ENCODE measurements at regions not wholly inside any gene's neighbourhood (a gene's known extent, or its start where the extent isn't known, plus 50 kb on each side); places are given as distances from the start of the nearest gene placed in this dataset.

DNA sequence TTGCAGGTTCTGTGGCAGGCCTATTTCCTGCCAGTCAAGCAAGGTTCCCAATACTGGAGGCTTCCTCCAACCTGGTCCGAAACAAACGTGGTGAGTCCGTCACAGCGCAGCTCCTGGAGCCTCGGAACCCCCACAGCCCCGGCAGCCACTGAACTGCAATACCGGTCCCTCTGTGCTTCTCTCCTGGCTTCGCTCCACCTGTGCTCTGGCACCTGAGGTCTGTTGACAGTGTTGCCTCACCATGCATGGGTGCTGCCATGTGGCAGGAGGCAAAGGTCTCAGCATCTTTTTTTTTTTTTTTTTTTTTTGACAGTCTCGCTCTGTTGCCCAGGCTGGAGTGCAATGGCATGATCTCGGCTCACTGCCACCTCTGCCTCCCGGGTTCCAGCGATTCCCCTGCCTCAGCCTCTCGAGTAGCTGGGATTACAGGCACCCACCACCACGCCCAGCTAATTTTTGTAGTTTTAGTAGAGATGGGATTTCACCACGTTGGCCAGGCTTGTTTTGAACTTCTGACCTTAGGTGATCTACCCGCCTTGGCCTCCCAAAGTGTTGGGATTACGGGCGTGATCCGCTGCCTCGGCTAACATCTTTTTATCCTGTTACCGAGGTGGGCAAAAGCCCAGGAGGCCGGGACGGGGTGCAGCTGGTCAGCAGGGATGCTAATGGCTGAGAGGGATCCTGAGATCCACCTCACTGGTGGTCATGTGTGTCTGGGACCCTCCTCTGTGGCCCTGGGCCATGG is 57.1 kb upstream of the RNU6ATAC start (continued):
- TF ChIP-seq, protein P1, sequence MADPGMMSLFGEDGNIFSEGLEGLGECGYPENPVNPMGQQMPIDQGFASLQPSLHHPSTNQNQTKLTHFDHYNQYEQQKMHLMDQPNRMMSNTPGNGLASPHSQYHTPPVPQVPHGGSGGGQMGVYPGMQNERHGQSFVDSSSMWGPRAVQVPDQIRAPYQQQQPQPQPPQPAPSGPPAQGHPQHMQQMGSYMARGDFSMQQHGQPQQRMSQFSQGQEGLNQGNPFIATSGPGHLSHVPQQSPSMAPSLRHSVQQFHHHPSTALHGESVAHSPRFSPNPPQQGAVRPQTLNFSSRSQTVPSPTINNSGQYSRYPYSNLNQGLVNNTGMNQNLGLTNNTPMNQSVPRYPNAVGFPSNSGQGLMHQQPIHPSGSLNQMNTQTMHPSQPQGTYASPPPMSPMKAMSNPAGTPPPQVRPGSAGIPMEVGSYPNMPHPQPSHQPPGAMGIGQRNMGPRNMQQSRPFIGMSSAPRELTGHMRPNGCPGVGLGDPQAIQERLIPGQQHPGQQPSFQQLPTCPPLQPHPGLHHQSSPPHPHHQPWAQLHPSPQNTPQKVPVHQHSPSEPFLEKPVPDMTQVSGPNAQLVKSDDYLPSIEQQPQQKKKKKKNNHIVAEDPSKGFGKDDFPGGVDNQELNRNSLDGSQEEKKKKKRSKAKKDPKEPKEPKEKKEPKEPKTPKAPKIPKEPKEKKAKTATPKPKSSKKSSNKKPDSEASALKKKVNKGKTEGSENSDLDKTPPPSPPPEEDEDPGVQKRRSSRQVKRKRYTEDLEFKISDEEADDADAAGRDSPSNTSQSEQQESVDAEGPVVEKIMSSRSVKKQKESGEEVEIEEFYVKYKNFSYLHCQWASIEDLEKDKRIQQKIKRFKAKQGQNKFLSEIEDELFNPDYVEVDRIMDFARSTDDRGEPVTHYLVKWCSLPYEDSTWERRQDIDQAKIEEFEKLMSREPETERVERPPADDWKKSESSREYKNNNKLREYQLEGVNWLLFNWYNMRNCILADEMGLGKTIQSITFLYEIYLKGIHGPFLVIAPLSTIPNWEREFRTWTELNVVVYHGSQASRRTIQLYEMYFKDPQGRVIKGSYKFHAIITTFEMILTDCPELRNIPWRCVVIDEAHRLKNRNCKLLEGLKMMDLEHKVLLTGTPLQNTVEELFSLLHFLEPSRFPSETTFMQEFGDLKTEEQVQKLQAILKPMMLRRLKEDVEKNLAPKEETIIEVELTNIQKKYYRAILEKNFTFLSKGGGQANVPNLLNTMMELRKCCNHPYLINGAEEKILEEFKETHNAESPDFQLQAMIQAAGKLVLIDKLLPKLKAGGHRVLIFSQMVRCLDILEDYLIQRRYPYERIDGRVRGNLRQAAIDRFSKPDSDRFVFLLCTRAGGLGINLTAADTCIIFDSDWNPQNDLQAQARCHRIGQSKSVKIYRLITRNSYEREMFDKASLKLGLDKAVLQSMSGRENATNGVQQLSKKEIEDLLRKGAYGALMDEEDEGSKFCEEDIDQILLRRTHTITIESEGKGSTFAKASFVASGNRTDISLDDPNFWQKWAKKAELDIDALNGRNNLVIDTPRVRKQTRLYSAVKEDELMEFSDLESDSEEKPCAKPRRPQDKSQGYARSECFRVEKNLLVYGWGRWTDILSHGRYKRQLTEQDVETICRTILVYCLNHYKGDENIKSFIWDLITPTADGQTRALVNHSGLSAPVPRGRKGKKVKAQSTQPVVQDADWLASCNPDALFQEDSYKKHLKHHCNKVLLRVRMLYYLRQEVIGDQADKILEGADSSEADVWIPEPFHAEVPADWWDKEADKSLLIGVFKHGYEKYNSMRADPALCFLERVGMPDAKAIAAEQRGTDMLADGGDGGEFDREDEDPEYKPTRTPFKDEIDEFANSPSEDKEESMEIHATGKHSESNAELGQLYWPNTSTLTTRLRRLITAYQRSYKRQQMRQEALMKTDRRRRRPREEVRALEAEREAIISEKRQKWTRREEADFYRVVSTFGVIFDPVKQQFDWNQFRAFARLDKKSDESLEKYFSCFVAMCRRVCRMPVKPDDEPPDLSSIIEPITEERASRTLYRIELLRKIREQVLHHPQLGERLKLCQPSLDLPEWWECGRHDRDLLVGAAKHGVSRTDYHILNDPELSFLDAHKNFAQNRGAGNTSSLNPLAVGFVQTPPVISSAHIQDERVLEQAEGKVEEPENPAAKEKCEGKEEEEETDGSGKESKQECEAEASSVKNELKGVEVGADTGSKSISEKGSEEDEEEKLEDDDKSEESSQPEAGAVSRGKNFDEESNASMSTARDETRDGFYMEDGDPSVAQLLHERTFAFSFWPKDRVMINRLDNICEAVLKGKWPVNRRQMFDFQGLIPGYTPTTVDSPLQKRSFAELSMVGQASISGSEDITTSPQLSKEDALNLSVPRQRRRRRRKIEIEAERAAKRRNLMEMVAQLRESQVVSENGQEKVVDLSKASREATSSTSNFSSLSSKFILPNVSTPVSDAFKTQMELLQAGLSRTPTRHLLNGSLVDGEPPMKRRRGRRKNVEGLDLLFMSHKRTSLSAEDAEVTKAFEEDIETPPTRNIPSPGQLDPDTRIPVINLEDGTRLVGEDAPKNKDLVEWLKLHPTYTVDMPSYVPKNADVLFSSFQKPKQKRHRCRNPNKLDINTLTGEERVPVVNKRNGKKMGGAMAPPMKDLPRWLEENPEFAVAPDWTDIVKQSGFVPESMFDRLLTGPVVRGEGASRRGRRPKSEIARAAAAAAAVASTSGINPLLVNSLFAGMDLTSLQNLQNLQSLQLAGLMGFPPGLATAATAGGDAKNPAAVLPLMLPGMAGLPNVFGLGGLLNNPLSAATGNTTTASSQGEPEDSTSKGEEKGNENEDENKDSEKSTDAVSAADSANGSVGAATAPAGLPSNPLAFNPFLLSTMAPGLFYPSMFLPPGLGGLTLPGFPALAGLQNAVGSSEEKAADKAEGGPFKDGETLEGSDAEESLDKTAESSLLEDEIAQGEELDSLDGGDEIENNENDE (IDR thresholded peaks at IDR 0.05; ENCODE audit: insufficient replicate concordance, low read length), result no peak
- TF ChIP-seq, protein P2, sequence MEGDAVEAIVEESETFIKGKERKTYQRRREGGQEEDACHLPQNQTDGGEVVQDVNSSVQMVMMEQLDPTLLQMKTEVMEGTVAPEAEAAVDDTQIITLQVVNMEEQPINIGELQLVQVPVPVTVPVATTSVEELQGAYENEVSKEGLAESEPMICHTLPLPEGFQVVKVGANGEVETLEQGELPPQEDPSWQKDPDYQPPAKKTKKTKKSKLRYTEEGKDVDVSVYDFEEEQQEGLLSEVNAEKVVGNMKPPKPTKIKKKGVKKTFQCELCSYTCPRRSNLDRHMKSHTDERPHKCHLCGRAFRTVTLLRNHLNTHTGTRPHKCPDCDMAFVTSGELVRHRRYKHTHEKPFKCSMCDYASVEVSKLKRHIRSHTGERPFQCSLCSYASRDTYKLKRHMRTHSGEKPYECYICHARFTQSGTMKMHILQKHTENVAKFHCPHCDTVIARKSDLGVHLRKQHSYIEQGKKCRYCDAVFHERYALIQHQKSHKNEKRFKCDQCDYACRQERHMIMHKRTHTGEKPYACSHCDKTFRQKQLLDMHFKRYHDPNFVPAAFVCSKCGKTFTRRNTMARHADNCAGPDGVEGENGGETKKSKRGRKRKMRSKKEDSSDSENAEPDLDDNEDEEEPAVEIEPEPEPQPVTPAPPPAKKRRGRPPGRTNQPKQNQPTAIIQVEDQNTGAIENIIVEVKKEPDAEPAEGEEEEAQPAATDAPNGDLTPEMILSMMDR (IDR thresholded peaks at IDR 0.05; ENCODE audit: control extremely low read depth in 1 of 3, insufficient read depth in 1 of 3, low read depth in 1 of 3, low read length in 3 of 3), result no peak
- TF ChIP-seq CEBPB (IDR thresholded peaks at IDR 0.05; ENCODE audit: low read depth, low read length), result no peak
- TF ChIP-seq BRCA1 (IDR thresholded peaks at IDR 0.05; ENCODE audit: low read depth, low read length), result no peak
- no peak for TF ChIP-seq TCF12 (IDR thresholded peaks at IDR 0.05; ENCODE audit: low read depth, low read length)
- no peak for TF ChIP-seq HDAC6 (IDR thresholded peaks at IDR 0.05; ENCODE audit: low read depth, low read length)
